GM10248 (cell line): ENCODE measurements at regions not wholly inside any gene's neighbourhood (a gene's known extent, or its start where the extent isn't known, plus 50 kb on each side); places are given as distances from the start of the nearest gene placed in this dataset.

Experiments
- CTCF ChIA-PET: fragments of 300-600 bp; sonication (Branson Sonifier 250); formaldehyde crosslinking; extraction: SDS; loops from one replicate; lab custom pipeline; 2021; ENCODE audit warnings: antibody characterized with exemption; lab: Yijun Ruan, JAX
- POLR2A ChIA-PET: fragments of 350-650 bp; sonication (Branson Sonifier 250); formaldehyde crosslinking; extraction: SDS; loops from one replicate; lab custom pipeline; 2020; ENCODE audit warnings: antibody characterized with exemption; lab: Yijun Ruan, JAX
- DNase-seq: peaks from one replicate; pipeline ENCODE4 v3.0.0; 2012; ENCODE audit errors: extremely low spot score
- TF ChIP-seq, protein P1 (sequence below): IDR thresholded peaks from 2 replicates; pipeline ENCODE4 v1.5.1; 2012; ENCODE audit warnings: mild to moderate bottlenecking, low read depth; ENCODE audit errors: extremely low read depth, missing control alignments, control extremely low read depth

DNA sequence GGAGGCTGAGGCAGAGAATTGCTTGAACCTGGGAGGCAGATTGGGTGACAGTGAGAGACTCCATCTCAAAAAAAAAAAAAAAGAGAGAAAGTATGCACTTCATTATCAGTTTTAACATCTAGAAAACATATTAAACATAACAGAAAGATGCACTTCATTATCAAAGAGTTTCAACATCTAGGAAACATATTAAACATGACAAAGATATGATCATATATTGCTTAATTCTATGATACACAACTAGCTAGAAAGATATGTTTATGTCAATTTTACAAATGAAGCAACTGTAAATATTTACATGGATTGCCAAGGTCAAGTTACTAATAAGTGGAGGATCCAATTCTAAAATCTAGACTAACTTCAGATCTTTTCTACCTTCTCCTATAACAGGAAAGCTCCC lies 50.4 kb upstream of the CTSC start:
- DNase-seq = no peak
- CTCF ChIA-PET = no interaction called here
- POLR2A ChIA-PET = no interaction called here
- TF ChIP-seq, protein P1, sequence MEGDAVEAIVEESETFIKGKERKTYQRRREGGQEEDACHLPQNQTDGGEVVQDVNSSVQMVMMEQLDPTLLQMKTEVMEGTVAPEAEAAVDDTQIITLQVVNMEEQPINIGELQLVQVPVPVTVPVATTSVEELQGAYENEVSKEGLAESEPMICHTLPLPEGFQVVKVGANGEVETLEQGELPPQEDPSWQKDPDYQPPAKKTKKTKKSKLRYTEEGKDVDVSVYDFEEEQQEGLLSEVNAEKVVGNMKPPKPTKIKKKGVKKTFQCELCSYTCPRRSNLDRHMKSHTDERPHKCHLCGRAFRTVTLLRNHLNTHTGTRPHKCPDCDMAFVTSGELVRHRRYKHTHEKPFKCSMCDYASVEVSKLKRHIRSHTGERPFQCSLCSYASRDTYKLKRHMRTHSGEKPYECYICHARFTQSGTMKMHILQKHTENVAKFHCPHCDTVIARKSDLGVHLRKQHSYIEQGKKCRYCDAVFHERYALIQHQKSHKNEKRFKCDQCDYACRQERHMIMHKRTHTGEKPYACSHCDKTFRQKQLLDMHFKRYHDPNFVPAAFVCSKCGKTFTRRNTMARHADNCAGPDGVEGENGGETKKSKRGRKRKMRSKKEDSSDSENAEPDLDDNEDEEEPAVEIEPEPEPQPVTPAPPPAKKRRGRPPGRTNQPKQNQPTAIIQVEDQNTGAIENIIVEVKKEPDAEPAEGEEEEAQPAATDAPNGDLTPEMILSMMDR = no peak
